ENCODE measurements at regions not wholly inside any gene's neighbourhood (a gene's known extent, or its start where the extent isn't known, plus 50 kb on each side); places are given as distances from the start of the nearest gene placed in this dataset.

- WGBS, 2 donors = 66 to 71% methylated on average over 7 of the region's 7 CpGs
- Histone ChIP-seq H3K36me3 (ENCODE audit: low read depth, missing control alignments) (no peaks in the 10 kb centered on the region), H3K9me3 (no peaks in the 10 kb centered on the region), H3K4me3 (no peak overlapping the region), H3K4me1 (peaks cover 29% of the 10 kb centered on the region), H3K27me3 (no peaks in the 10 kb centered on the region), H3K27ac (no peak overlapping the region)
- peak; percentile 16 for DNase-seq
- intact Hi-C loops (cut with DNase I; ENCODE audit: low total_unique reads) = no loop called here
- TF ChIP-seq CTCF (IDR thresholded peaks at IDR 0.05) = no peak
- no peak for TF ChIP-seq POLR2A (IDR thresholded peaks at IDR 0.05)
These were observed 216.3 kb downstream of the GADD45G start for GRCh38 chr9:89821081-89821480.

GRCh38 chr9:89822996-89823395, 218.2 kb downstream of the GADD45G start:
- no peak overlapping the region for H3K27ac ChIP-seq
- H3K4me3 ChIP-seq = no peak overlapping the region
- H3K4me1 ChIP-seq = peaks cover 10% of the 10 kb centered on the region
- peak; percentile 12 for DNase-seq
- H3K9me3 ChIP-seq = no peaks in the 10 kb centered on the region
- no peaks in the 10 kb centered on the region for H3K27me3 ChIP-seq
- 64 to 83% methylated on average over 2 of the region's 2 CpGs for WGBS, 2 donors
- H3K36me3 ChIP-seq (ENCODE audit: low read depth, missing control alignments) = no peaks in the 10 kb centered on the region
- TF ChIP-seq POLR2A (IDR thresholded peaks at IDR 0.05) (no peak), CTCF (IDR thresholded peaks at IDR 0.05) (no peak)
- intact Hi-C loops (cut with DNase I; ENCODE audit: low total_unique reads) = no loop called here

- Histone ChIP-seq H3K27ac (no peak overlapping the region), H3K27me3 (no peaks in the 10 kb centered on the region), H3K9me3 (no peaks in the 10 kb centered on the region), H3K4me3 (no peak overlapping the region), H3K36me3 (ENCODE audit: low read depth, missing control alignments) (no peaks in the 10 kb centered on the region), H3K4me1 (no peaks in the 10 kb centered on the region)
- intact Hi-C loops (cut with DNase I; ENCODE audit: low total_unique reads) = no loop called here
- TF ChIP-seq CTCF (IDR thresholded peaks at IDR 0.05) (no peak), POLR2A (IDR thresholded peaks at IDR 0.05) (no peak)
- DNase-seq = peak; percentile 4
- WGBS, 2 donors = 89% methylated on average over 4 of the region's 4 CpGs
These were observed 220.9 kb downstream of the GADD45G start for GRCh38 chr9:89825669-89826068.

- H3K27me3 ChIP-seq = no peaks in the 10 kb centered on the region
- no peak overlapping the region for H3K4me3 ChIP-seq
- 97 to 98% methylated on average over 8 of the region's 8 CpGs for WGBS, 2 donors
- no peak overlapping the region for H3K27ac ChIP-seq
- H3K36me3 ChIP-seq (ENCODE audit: low read depth, missing control alignments) = no peaks in the 10 kb centered on the region
- TF ChIP-seq POLR2A (IDR thresholded peaks at IDR 0.05) = no peak
- peak; percentile 4 for DNase-seq
- no peaks in the 10 kb centered on the region for H3K4me1 ChIP-seq
- intact Hi-C loops (cut with DNase I; ENCODE audit: low total_unique reads) = no loop called here
- no peaks in the 10 kb centered on the region for H3K9me3 ChIP-seq
These were observed 221.4 kb downstream of the GADD45G start for GRCh38 chr9:89826186-89826585.

- no peaks in the 10 kb centered on the region for H3K27me3 ChIP-seq
- H3K9me3 ChIP-seq = no peaks in the 10 kb centered on the region
- DNase-seq = peak; percentile 4
- no peaks in the 10 kb centered on the region for H3K36me3 ChIP-seq (ENCODE audit: low read depth, missing control alignments)
- H3K4me1 ChIP-seq = no peaks in the 10 kb centered on the region
- intact Hi-C loops (cut with DNase I; ENCODE audit: low total_unique reads) = no loop called here
- H3K4me3 ChIP-seq = no peak overlapping the region
- H3K27ac ChIP-seq = no peak overlapping the region
- WGBS, 2 donors = 83 to 88% methylated on average over 4 of the region's 4 CpGs
- no peak for TF ChIP-seq CTCF (IDR thresholded peaks at IDR 0.05)
These were observed 224.5 kb downstream of the GADD45G start for GRCh38 chr9:89829346-89829745.

All from testis (tissue), 2 donors.